ENCODE measurements at regions not wholly inside any gene's neighbourhood (a gene's known extent, or its start where the extent isn't known, plus 50 kb on each side); places are given as distances from the start of the nearest gene placed in this dataset.

- no peak for DNase-seq (ENCODE audit: low read depth in 1 of 2, low spot score in 1 of 2)
These were observed 137.0 kb upstream of the IRX4 start for GRCh38 chr5:2019716-2020115.

- DNase-seq (ENCODE audit: low read depth in 1 of 2, low spot score in 1 of 2) = no peak
These were observed 135.6 kb upstream of the IRX4 start for GRCh38 chr5:2018390-2018724.

GRCh38 chr5:2017540-2018389 lies 135.0 kb upstream of the IRX4 start:
- no peak for DNase-seq (ENCODE audit: low read depth in 1 of 2, low spot score in 1 of 2)

GRCh38 chr5:2015961-2016360 lies 133.2 kb upstream of the IRX4 start:
- DNase-seq (ENCODE audit: low read depth in 1 of 2, low spot score in 1 of 2) = no peak

- DNase-seq (ENCODE audit: low read depth in 1 of 2, low spot score in 1 of 2) = no peak
These were observed 132.6 kb upstream of the IRX4 start for GRCh38 chr5:2015124-2015848.

GRCh38 chr5:2014058-2014610 lies 131.4 kb upstream of the IRX4 start:
- no peak for DNase-seq (ENCODE audit: low read depth in 1 of 2, low spot score in 1 of 2)

- no peak for DNase-seq (ENCODE audit: low read depth in 1 of 2, low spot score in 1 of 2)
These were observed 130.8 kb upstream of the IRX4 start for GRCh38 chr5:2013301-2014057.

GRCh38 chr5:2012885-2013284 lies 130.2 kb upstream of the IRX4 start:
- no peak for DNase-seq (ENCODE audit: low read depth in 1 of 2, low spot score in 1 of 2)

GRCh38 chr5:2011481-2012411 lies 129.0 kb upstream of the IRX4 start:
- no peak for DNase-seq (ENCODE audit: low read depth in 1 of 2, low spot score in 1 of 2)

- no peak for DNase-seq (ENCODE audit: low read depth in 1 of 2, low spot score in 1 of 2)
These were observed 128.2 kb upstream of the IRX4 start for GRCh38 chr5:2010940-2011339.

GRCh38 chr5:2009986-2010914 lies 127.5 kb upstream of the IRX4 start:
- no peak for DNase-seq (ENCODE audit: low read depth in 1 of 2, low spot score in 1 of 2)

GRCh38 chr5:2008851-2009629 lies 126.3 kb upstream of the IRX4 start:
- no peak for DNase-seq (ENCODE audit: low read depth in 1 of 2, low spot score in 1 of 2)

GRCh38 chr5:2007878-2008501 lies 125.3 kb upstream of the IRX4 start:
- DNase-seq (ENCODE audit: low read depth in 1 of 2, low spot score in 1 of 2) = no peak

- DNase-seq (ENCODE audit: low read depth in 1 of 2, low spot score in 1 of 2) = no peak
These were observed 124.8 kb upstream of the IRX4 start for GRCh38 chr5:2007496-2007877.

- DNase-seq (ENCODE audit: low read depth in 1 of 2, low spot score in 1 of 2) = no peak
These were observed 124.2 kb upstream of the IRX4 start for GRCh38 chr5:2006971-2007291.

GRCh38 chr5:2006193-2006970 lies 123.7 kb upstream of the IRX4 start:
- DNase-seq (ENCODE audit: low read depth in 1 of 2, low spot score in 1 of 2) = no peak

Data from stimulated activated CD4-positive, alpha-beta T cell treated with anti-CD3 and anti-CD28 coated beads, Interleukin-15, amount 100 ng/mL, for 1 hour (primary cell).